ENCODE measurements at regions not wholly inside any gene's neighbourhood (a gene's known extent, or its start where the extent isn't known, plus 50 kb on each side); places are given as distances from the start of the nearest gene placed in this dataset.

GRCh38 chr11:30089921-30090320 is 73.1 kb upstream of the KCNA4 start:
- TF ChIP-seq CTCF (IDR thresholded peaks at IDR 0.05; ENCODE audit: low read length) (no peak), EZH2phosphoT487 (IDR thresholded peaks at IDR 0.05; ENCODE audit: low read length) (no peak)

Measured in MM.1S (cell line).